Panc1 (cell line): ENCODE measurements at regions not wholly inside any gene's neighbourhood (a gene's known extent, or its start where the extent isn't known, plus 50 kb on each side); places are given as distances from the start of the nearest gene placed in this dataset.

Source experiments
- ATAC-seq: fragments of 200-7000 bp; cut with Tn5 transposase; 2 replicates; pipeline ENCODE4 v1.9.1; 2020; ENCODE audit warnings: mild to moderate bottlenecking, moderate library complexity
- BruUV-seq: library from RNA; stranded (reverse); fragments of 400-500 nt; replicated peaks from 2 replicates; lab custom pipeline; 2021; lab: Mats Ljungman, UMichigan
- CTCF ChIA-PET: fragments of 300-600 bp; sonication (Branson Sonifier 250); formaldehyde crosslinking; loops from one replicate; lab custom pipeline; 2022; ENCODE audit warnings: antibody characterized with exemption; lab: Charles Lee
- POLR2A ChIA-PET: fragments of 300-600 bp; sonication (Branson Sonifier 250); formaldehyde crosslinking; loops from one replicate; lab custom pipeline; 2022; ENCODE audit warnings: antibody characterized with exemption; lab: Charles Lee
- DNase-seq: peaks from one replicate; pipeline ENCODE4 v3.0.0-alpha.2; 2010; ENCODE audit warnings: low read depth, low spot score
- H3K27ac ChIP-seq: 2 replicates; pipeline ENCODE4 v1.5.1; 2011; ENCODE audit warnings: mild to moderate bottlenecking, low read length, inconsistent platforms
- H3K27me3 ChIP-seq: fragments of 200-500 bp; sonication (Bioruptor generic); 2 replicates; pipeline ENCODE4 v1.6.0; 2014; ENCODE audit warnings: low read length, inconsistent platforms; ENCODE audit not compliant: control insufficient read depth, insufficient read depth
- H3K36me3 ChIP-seq: fragments of 200-500 bp; sonication (Bioruptor generic); 2 replicates; pipeline ENCODE4 v1.5.1; 2014; ENCODE audit warnings: inconsistent platforms, mild to moderate bottlenecking, low read length, moderate library complexity; ENCODE audit not compliant: control insufficient read depth, insufficient read depth
- H3K4me1 ChIP-seq: 2 replicates; pipeline ENCODE4 v1.5.1; 2011; ENCODE audit warnings: inconsistent platforms, mild to moderate bottlenecking, low read length, moderate library complexity; ENCODE audit not compliant: control insufficient read depth, insufficient read depth
- H3K4me3 ChIP-seq, 2 experiments: 2 replicates each; pipeline ENCODE4 v1.5.1; 2011 to 2012; ENCODE audit warnings: low read depth in 2 of 2, low read length in 2 of 2, mild to moderate bottlenecking in 2 of 2, inconsistent platforms in 1 of 2, moderate library complexity in 1 of 2
- H3K9me3 ChIP-seq: fragments of 200-500 bp; sonication (Bioruptor generic); 2 replicates; pipeline ENCODE4 v1.5.1; 2014; ENCODE audit warnings: low read depth, mild to moderate bottlenecking, inconsistent platforms, low read length, moderate library complexity; ENCODE audit not compliant: control insufficient read depth, insufficient read depth
- POLR2AphosphoS5 ChIP-seq: IDR thresholded peaks from 2 replicates; pipeline ENCODE4 v1.6.1; 2012; ENCODE audit warnings: mild to moderate bottlenecking, low read depth, low read length, moderate library complexity
- SIN3A ChIP-seq: IDR thresholded peaks from 2 replicates; pipeline ENCODE4 v1.6.1; 2012; ENCODE audit warnings: low read depth, mild to moderate bottlenecking, low read length, moderate library complexity, borderline replicate concordance; ENCODE audit not compliant: insufficient read depth
- TCF7L2 ChIP-seq: IDR thresholded peaks from 2 replicates; pipeline ENCODE4 v1.6.1; 2011; ENCODE audit warnings: mild to moderate bottlenecking, low read depth, low read length, inconsistent platforms
- in situ Hi-C: cut with HindIII; loops from 2 replicates; pipeline ENCODE4 v1.10.0; 2016; ENCODE audit warnings: low sequenced_read_pairs, low pct_unique_long_range_greater_than_20kb
- intact Hi-C: fragments of 100-400 bp; cut with micrococcal nuclease; formaldehyde crosslinking; loops from one replicate; pipeline ENCODE4 v1.10.0; 2022; ENCODE audit not compliant: unreplicated experiment
- TF ChIP-seq, protein P1 (sequence below): fragments of 450-650 bp; IDR thresholded peaks from 2 replicates; pipeline ENCODE4 v1.5.1; 2017; ENCODE audit warnings: mild to moderate bottlenecking
- TF ChIP-seq, protein P2 (sequence below), 2 experiments: IDR thresholded peaks; 2 replicates each; pipeline ENCODE4 v1.6.1; 2011 to 2012; ENCODE audit warnings: low read depth in 2 of 2, control low read depth in 1 of 2, low read length in 1 of 2, mild to moderate bottlenecking in 1 of 2, moderate library complexity in 1 of 2; ENCODE audit not compliant: insufficient read depth in 1 of 2

DNA sequence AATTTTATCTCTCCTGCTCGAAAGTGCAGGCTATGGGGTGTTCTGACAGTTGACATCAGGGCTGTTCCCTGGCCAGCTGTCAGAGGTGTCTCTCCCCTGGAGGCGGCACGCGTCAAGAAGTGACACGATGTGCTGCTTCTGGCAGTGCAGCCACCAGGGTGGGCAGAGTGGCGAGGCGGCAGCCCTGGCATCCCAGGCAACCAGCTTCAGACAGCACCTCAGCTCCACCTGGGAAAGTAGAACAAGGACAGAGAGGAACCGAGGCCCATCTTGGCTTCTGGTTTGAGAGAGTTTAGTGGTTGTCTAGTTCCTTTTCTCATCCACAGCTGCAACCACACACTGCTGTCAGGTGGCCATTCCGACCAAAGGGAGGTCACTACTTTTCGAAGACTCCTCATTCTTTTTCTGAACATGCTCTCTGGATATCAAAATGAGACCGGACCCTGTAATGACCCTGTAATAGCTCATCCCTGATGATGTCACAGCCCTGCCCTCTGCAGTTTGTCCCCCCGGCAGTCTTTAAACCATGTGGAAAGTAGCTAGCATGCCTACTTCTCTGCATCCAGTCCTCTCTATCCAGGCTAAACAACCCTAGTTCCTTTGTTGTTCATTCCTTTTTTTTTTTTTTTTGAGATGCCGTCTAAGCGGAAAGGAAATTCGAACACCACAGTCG lies 381.0 kb upstream of the NRP1 start:
- BruUV-seq = no TSS peak
- H3K4me3 ChIP-seq = no peak overlapping the region
- intact Hi-C loops (no loop called here), in situ Hi-C loops (no loop called here)
- CTCF ChIA-PET = no interaction called here
- TF ChIP-seq TCF7L2 = no peak
- no peak for TF ChIP-seq SIN3A
- TF ChIP-seq, protein P1, sequence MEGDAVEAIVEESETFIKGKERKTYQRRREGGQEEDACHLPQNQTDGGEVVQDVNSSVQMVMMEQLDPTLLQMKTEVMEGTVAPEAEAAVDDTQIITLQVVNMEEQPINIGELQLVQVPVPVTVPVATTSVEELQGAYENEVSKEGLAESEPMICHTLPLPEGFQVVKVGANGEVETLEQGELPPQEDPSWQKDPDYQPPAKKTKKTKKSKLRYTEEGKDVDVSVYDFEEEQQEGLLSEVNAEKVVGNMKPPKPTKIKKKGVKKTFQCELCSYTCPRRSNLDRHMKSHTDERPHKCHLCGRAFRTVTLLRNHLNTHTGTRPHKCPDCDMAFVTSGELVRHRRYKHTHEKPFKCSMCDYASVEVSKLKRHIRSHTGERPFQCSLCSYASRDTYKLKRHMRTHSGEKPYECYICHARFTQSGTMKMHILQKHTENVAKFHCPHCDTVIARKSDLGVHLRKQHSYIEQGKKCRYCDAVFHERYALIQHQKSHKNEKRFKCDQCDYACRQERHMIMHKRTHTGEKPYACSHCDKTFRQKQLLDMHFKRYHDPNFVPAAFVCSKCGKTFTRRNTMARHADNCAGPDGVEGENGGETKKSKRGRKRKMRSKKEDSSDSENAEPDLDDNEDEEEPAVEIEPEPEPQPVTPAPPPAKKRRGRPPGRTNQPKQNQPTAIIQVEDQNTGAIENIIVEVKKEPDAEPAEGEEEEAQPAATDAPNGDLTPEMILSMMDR = no peak
- TF ChIP-seq, protein P2, sequence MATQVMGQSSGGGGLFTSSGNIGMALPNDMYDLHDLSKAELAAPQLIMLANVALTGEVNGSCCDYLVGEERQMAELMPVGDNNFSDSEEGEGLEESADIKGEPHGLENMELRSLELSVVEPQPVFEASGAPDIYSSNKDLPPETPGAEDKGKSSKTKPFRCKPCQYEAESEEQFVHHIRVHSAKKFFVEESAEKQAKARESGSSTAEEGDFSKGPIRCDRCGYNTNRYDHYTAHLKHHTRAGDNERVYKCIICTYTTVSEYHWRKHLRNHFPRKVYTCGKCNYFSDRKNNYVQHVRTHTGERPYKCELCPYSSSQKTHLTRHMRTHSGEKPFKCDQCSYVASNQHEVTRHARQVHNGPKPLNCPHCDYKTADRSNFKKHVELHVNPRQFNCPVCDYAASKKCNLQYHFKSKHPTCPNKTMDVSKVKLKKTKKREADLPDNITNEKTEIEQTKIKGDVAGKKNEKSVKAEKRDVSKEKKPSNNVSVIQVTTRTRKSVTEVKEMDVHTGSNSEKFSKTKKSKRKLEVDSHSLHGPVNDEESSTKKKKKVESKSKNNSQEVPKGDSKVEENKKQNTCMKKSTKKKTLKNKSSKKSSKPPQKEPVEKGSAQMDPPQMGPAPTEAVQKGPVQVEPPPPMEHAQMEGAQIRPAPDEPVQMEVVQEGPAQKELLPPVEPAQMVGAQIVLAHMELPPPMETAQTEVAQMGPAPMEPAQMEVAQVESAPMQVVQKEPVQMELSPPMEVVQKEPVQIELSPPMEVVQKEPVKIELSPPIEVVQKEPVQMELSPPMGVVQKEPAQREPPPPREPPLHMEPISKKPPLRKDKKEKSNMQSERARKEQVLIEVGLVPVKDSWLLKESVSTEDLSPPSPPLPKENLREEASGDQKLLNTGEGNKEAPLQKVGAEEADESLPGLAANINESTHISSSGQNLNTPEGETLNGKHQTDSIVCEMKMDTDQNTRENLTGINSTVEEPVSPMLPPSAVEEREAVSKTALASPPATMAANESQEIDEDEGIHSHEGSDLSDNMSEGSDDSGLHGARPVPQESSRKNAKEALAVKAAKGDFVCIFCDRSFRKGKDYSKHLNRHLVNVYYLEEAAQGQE (IDR thresholded peaks at IDR 0.05; ENCODE audit: insufficient read depth in 1 of 2, low read depth in 2 of 2, low read length in 1 of 2) = no peak
- no peak for TF ChIP-seq POLR2AphosphoS5
- DNase-seq (no peak), ATAC-seq (no peak)
- no peaks in the 10 kb centered on the region for H3K9me3 ChIP-seq
- H3K27ac ChIP-seq = no peak overlapping the region
- no peaks in the 10 kb centered on the region for H3K4me1 ChIP-seq
- H3K36me3 ChIP-seq = no peaks in the 10 kb centered on the region
- POLR2A ChIA-PET = no interaction called here
- H3K27me3 ChIP-seq = no peaks in the 10 kb centered on the region

DNA sequence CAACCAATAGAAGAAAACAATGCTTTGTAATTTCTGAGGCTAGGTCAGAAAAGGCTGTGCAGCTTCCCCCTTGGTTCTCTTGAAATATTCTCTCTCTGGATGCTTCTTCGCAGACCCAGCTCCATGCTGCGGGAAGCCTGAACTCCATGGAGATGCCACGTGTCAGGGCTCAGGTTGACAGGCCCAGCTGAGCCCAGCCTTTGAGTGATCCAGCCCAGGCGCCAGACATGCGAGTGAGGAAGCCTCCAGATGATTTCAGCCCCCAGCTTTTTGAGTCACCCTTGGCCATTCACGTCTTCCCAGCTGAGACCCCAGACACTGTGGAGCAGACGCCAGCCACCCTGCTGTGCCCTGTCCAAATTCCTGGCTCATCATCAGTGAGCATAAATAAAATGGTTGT lies 378.4 kb upstream of the NRP1 start:
- POLR2A ChIA-PET = no interaction called here
- no peaks in the 10 kb centered on the region for H3K27me3 ChIP-seq
- no peak overlapping the region for H3K4me3 ChIP-seq
- in situ Hi-C loops (no loop called here), intact Hi-C loops (no loop called here)
- no peak for DNase-seq
- H3K9me3 ChIP-seq = no peaks in the 10 kb centered on the region
- no peaks in the 10 kb centered on the region for H3K36me3 ChIP-seq
- H3K27ac ChIP-seq = no peak overlapping the region
- TF ChIP-seq TCF7L2 (no peak), POLR2AphosphoS5 (no peak), SIN3A (no peak)
- TF ChIP-seq, protein P1 = no peak
- TF ChIP-seq, protein P2 (IDR thresholded peaks at IDR 0.05; ENCODE audit: insufficient read depth in 1 of 2, low read depth in 2 of 2, low read length in 1 of 2) = no peak
- no peak for ATAC-seq
- no TSS peak for BruUV-seq
- CTCF ChIA-PET = no interaction called here
- no peaks in the 10 kb centered on the region for H3K4me1 ChIP-seq
